ENCODE measurements at regions not wholly inside any gene's neighbourhood (a gene's known extent, or its start where the extent isn't known, plus 50 kb on each side); places are given as distances from the start of the nearest gene placed in this dataset.

DNA sequence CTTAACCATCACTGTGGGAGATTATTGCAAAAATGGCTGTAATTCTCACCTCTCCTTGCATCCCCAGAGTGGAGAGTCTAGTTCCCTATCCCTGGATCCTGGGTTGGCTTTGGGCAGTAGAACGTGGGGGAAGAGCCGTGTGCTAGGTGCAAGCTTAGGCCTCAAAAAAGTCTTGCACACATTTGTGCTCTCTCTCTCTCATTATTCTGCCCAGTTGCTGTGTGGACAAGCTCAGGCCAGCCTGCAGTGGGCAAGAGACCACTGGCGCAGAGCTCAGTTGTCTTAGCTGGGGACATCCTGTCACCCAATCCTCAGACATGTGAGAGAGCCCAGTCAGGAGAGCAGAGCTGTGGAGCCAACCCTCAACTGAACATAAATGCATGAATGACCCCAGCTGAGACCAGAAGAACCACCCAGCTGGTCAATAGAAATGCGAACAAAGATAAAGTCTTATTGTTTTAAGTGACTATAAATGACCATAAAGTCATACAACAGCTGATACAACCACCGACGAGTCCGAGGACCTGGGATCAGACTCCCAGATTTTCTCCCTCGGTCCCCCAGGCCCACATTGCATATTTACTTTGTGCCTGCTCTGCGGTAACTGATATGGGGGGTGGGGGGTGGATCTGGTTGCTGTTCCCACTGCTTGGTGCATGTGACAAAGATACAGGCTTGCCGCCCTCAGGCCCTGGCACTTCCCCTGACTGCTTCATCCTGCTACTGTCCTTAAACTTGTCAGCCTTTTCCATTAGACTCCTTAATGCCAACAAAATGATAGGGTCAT is 166.4 kb upstream of the MVB12B start:
- H3K79me2 ChIP-seq (ENCODE audit: control insufficient read depth, insufficient read depth, low read length, unreplicated experiment): no peaks in the 10 kb centered on the region
- H2AFZ ChIP-seq (ENCODE audit: low read length, unreplicated experiment): no peak overlapping the region
- no peaks in the 10 kb centered on the region for H3K36me3 ChIP-seq (ENCODE audit: insufficient read depth, low read length)
- peaks cover 65% of the 10 kb centered on the region for H3K27me3 ChIP-seq (ENCODE audit: insufficient read depth, low read length)
- H3K4me1 ChIP-seq (ENCODE audit: control insufficient read depth, insufficient read depth, low read length, unreplicated experiment): no peaks in the 10 kb centered on the region
- no peak overlapping the region for H3K27ac ChIP-seq (ENCODE audit: low read depth, low read length)
- H3K4me3 ChIP-seq (ENCODE audit: low read depth, low read length): no peak overlapping the region

DNA sequence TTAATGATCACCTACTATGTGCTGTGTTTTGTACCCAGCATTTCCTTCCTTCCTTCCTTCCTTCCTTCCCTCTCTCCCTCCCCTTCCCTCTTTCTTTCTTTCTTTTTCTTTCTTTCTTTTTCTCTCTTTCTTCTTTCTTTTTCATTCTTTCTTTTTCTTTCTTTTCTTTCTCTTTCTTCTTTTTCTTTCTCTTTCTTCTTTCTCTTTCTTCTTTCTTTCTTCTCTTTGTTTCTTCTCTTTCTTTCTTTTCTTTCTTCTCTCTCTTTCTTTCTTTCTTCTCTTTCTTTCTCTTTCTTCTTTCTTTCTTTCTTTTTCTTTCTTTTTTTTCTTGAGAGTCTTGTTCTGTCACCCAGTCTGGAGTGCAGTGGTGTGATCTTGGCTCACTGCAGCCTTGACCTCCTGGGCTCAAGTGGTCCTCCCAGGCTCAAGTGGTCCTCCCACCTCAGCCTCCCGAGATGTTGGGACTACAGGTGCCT is 165.7 kb upstream of the MVB12B start:
- no peaks in the 10 kb centered on the region for H3K79me2 ChIP-seq (ENCODE audit: control insufficient read depth, insufficient read depth, low read length, unreplicated experiment)
- H3K27ac ChIP-seq (ENCODE audit: low read depth, low read length): no peak overlapping the region
- H3K4me3 ChIP-seq (ENCODE audit: low read depth, low read length): no peak overlapping the region
- no peaks in the 10 kb centered on the region for H3K4me1 ChIP-seq (ENCODE audit: control insufficient read depth, insufficient read depth, low read length, unreplicated experiment)
- H3K36me3 ChIP-seq (ENCODE audit: insufficient read depth, low read length): no peaks in the 10 kb centered on the region
- H3K27me3 ChIP-seq (ENCODE audit: insufficient read depth, low read length): peaks cover 68% of the 10 kb centered on the region
- H2AFZ ChIP-seq (ENCODE audit: low read length, unreplicated experiment): no peak overlapping the region

DNA sequence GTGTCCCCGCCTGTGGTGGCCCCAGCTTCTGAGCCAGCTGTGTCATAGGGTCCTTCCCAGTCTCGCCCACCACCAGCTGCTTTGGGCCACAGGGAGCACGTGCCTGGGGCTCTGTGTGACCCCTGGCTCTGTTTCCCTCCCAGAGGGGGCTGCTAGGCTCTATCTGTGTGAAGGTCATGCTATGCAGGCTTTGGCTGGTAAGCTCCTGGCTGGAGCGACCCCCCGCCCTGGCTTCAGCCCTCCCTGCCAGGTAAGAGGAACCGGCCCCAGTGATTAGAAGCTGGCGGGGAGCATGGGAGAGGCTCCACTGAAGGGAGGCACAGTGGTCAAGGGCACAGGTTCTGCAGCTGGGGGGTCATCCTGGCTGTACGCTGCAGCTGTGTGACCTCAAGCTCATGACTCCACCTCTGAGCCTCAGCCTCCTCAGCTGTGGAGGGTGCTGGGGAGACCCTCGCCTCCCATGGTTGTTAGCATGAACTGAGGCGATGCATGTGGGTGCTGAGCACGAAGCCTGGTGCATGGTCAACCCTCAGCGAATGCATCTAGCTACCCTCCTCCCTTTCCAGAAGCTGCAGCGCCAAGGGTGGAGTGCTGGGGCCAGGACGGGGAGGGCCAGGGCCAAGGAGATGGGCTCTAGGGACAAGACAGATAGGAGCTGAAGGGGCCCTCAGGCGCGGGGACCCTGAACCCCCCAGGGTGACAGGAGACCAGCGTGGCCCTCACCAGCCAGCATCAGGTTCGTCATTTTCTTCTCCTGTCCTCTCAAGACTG is 163.8 kb upstream of the MVB12B start:
- Histone ChIP-seq H3K79me2 (ENCODE audit: control insufficient read depth, insufficient read depth, low read length, unreplicated experiment) (no peaks in the 10 kb centered on the region), H2AFZ (ENCODE audit: low read length, unreplicated experiment) (no peak overlapping the region), H3K36me3 (ENCODE audit: insufficient read depth, low read length) (no peaks in the 10 kb centered on the region), H3K4me3 (ENCODE audit: low read depth, low read length) (no peak overlapping the region), H3K27ac (ENCODE audit: low read depth, low read length) (no peak overlapping the region), H3K4me1 (ENCODE audit: control insufficient read depth, insufficient read depth, low read length, unreplicated experiment) (no peaks in the 10 kb centered on the region), H3K27me3 (ENCODE audit: insufficient read depth, low read length) (peaks cover 68% of the 10 kb centered on the region)

DNA sequence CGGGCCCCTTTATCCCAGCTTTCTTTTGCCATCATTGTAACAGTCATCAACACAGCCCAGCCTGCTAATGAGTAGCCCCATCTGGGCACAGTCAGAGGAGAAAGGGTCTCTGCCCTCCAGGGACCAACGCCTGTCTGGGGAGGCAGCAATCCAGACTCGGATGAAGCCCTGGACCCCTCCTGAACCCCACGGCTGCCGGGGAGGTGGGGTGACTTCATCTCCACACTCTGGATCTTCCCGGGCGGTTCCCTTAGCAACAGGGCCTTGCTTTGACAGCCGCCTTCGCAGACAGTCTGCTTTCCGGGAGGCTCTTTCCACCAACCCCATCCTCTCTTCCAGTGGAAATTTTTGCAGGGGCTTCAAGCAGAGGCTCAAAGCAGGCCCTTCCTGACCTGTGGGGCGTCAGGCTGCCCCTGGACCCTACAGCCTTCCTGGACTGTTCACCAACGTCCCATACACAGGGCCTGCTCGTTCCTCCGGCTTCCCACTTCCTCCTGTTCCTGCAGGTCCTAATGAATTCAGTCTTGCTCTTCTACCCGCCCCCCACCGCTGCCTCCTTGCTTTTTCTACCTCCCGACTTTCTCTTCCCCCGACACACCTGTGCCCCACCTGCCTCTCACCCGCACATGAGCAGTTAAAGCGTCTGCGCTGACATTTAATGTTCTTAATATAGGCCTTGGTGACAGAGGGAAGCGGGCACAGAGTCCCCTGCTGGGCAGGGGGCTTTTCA is 161.7 kb upstream of the MVB12B start:
- Histone ChIP-seq H3K4me3 (ENCODE audit: low read depth, low read length) (no peak overlapping the region), H3K27me3 (ENCODE audit: insufficient read depth, low read length) (peaks cover 66% of the 10 kb centered on the region), H3K36me3 (ENCODE audit: insufficient read depth, low read length) (no peaks in the 10 kb centered on the region), H3K79me2 (ENCODE audit: control insufficient read depth, insufficient read depth, low read length, unreplicated experiment) (no peaks in the 10 kb centered on the region), H2AFZ (ENCODE audit: low read length, unreplicated experiment) (no peak overlapping the region), H3K27ac (ENCODE audit: low read depth, low read length) (no peak overlapping the region), H3K4me1 (ENCODE audit: control insufficient read depth, insufficient read depth, low read length, unreplicated experiment) (no peaks in the 10 kb centered on the region)

DNA sequence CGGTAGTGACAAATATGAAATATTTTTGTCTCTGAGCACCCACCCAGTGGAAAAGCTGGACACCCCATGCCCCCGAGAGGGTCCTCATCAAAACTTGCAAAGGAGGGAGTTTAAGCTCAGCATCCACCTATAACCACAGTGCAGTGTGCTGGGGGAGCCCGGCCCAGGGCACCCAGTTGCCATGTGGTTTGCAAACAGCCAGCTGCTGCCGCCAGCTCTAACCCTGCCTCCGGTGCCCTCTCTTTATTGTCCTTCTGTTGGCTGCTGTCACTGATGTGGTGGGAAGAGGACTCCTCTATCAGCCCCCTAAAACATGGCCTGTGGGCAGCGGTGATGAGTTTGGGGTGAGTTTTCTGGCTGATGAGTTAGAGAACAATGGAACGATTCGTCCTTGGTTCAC is 160.9 kb upstream of the MVB12B start:
- H3K36me3 ChIP-seq (ENCODE audit: insufficient read depth, low read length): no peaks in the 10 kb centered on the region
- no peak overlapping the region for H3K4me3 ChIP-seq (ENCODE audit: low read depth, low read length)
- no peaks in the 10 kb centered on the region for H3K4me1 ChIP-seq (ENCODE audit: control insufficient read depth, insufficient read depth, low read length, unreplicated experiment)
- no peaks in the 10 kb centered on the region for H3K79me2 ChIP-seq (ENCODE audit: control insufficient read depth, insufficient read depth, low read length, unreplicated experiment)
- H2AFZ ChIP-seq (ENCODE audit: low read length, unreplicated experiment): no peak overlapping the region
- H3K27me3 ChIP-seq (ENCODE audit: insufficient read depth, low read length): peaks cover 71% of the 10 kb centered on the region
- no peak overlapping the region for H3K27ac ChIP-seq (ENCODE audit: low read depth, low read length)

DNA sequence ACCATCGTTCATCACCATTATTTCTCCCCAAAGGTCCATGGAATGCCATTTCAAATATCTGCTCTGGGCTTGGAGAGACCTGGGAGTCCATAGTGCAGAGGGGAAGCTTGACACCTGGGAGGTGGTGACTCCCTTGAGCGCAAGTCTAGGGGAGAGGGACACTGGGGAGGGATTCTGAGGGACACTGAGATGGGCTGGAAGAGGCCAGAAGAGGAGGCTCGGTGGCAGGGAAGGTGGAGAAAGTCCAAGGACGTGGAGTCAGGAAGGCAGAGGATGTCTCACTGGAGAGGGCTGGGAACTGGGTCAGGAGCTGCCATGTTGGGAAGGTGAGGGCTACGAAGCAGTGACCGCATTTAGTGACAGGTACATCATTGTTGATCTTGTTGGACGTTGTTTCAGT is 160.3 kb upstream of the MVB12B start:
- H3K4me1 ChIP-seq (ENCODE audit: control insufficient read depth, insufficient read depth, low read length, unreplicated experiment): no peaks in the 10 kb centered on the region
- H3K36me3 ChIP-seq (ENCODE audit: insufficient read depth, low read length): no peaks in the 10 kb centered on the region
- H3K27ac ChIP-seq (ENCODE audit: low read depth, low read length): no peak overlapping the region
- H2AFZ ChIP-seq (ENCODE audit: low read length, unreplicated experiment): no peak overlapping the region
- H3K4me3 ChIP-seq (ENCODE audit: low read depth, low read length): no peak overlapping the region
- peaks cover 71% of the 10 kb centered on the region for H3K27me3 ChIP-seq (ENCODE audit: insufficient read depth, low read length)
- no peaks in the 10 kb centered on the region for H3K79me2 ChIP-seq (ENCODE audit: control insufficient read depth, insufficient read depth, low read length, unreplicated experiment)

DNA sequence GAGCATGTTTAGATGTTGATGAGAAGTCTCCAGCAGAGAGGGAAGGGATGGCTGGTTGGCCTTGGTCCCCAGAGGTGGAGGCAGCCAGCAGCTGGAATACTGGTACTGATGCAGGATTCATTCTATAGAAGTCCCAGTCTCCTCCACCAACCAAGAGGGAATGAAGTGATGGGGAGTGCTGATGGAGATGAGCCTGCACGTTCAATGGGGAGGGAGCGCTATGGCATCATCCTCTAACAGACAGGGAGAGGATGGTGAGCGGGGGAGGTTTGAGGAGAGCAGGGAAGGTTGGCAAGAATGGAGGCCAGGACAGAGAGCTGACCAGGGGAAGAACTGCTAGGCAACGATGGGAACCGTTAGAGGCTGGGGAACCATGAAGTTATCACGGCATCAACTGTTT is 159.8 kb upstream of the MVB12B start:
- Histone ChIP-seq H3K79me2 (ENCODE audit: control insufficient read depth, insufficient read depth, low read length, unreplicated experiment) (no peaks in the 10 kb centered on the region), H3K27me3 (ENCODE audit: insufficient read depth, low read length) (peaks cover 71% of the 10 kb centered on the region), H3K36me3 (ENCODE audit: insufficient read depth, low read length) (no peaks in the 10 kb centered on the region), H3K4me3 (ENCODE audit: low read depth, low read length) (no peak overlapping the region), H3K27ac (ENCODE audit: low read depth, low read length) (no peak overlapping the region), H2AFZ (ENCODE audit: low read length, unreplicated experiment) (no peak overlapping the region), H3K4me1 (ENCODE audit: control insufficient read depth, insufficient read depth, low read length, unreplicated experiment) (no peaks in the 10 kb centered on the region)

DNA sequence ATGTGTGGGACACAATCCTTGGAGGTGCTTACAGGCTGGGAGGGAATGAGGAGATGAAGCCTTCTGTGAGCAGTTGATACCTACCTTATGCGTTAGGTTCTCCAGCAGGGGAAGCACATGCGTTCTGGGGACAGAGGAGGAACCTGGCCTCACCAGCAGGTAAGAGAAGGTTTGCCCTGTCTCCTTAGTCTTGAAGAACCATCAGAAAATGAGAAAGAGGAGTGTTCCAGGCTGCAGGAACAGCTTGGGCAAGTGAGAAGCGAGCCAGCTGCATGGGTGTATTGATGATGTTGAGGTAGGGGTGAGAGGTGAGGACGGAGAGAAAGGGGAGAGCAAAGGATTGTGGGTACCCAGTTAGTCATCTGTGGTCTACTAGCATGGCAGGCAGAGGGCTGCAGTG is 156.9 kb upstream of the MVB12B start:
- peaks cover 55% of the 10 kb centered on the region for H3K27me3 ChIP-seq (ENCODE audit: insufficient read depth, low read length)
- no peak overlapping the region for H3K4me3 ChIP-seq (ENCODE audit: low read depth, low read length)
- no peak overlapping the region for H2AFZ ChIP-seq (ENCODE audit: low read length, unreplicated experiment)
- no peaks in the 10 kb centered on the region for H3K79me2 ChIP-seq (ENCODE audit: control insufficient read depth, insufficient read depth, low read length, unreplicated experiment)
- H3K27ac ChIP-seq (ENCODE audit: low read depth, low read length): no peak overlapping the region
- no peaks in the 10 kb centered on the region for H3K36me3 ChIP-seq (ENCODE audit: insufficient read depth, low read length)
- no peaks in the 10 kb centered on the region for H3K4me1 ChIP-seq (ENCODE audit: control insufficient read depth, insufficient read depth, low read length, unreplicated experiment)

DNA sequence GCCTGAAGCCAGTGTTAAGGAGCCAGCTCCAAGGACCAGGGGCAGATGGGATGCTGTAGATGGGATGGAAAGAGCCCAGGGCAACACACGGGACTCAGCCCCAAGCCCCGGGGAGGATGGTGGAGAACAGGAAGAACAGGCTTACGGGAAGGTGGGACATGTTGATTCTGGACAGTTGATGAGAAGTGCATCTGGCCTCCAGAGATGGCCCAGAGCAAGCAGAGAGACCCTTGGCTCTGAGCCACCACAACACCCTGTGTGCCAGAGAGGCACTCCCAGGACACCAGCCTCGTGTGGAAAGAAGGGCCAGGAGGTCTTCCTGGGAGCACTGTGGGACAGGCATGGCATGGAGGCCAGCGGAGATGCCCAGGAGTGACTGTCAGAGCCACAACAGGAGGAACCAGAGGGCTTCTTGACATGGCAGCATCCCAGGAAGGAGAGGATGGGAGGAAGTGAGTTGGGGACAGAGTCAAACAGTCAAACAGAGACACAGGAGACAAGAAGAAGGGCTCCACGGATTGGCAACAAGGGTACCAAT is 156.3 kb upstream of the MVB12B start:
- H3K36me3 ChIP-seq (ENCODE audit: insufficient read depth, low read length): no peaks in the 10 kb centered on the region
- H3K4me1 ChIP-seq (ENCODE audit: control insufficient read depth, insufficient read depth, low read length, unreplicated experiment): no peaks in the 10 kb centered on the region
- no peak overlapping the region for H3K4me3 ChIP-seq (ENCODE audit: low read depth, low read length)
- H3K79me2 ChIP-seq (ENCODE audit: control insufficient read depth, insufficient read depth, low read length, unreplicated experiment): no peaks in the 10 kb centered on the region
- H3K27ac ChIP-seq (ENCODE audit: low read depth, low read length): no peak overlapping the region
- H3K27me3 ChIP-seq (ENCODE audit: insufficient read depth, low read length): peaks cover 49% of the 10 kb centered on the region
- H2AFZ ChIP-seq (ENCODE audit: low read length, unreplicated experiment): no peak overlapping the region

DNA sequence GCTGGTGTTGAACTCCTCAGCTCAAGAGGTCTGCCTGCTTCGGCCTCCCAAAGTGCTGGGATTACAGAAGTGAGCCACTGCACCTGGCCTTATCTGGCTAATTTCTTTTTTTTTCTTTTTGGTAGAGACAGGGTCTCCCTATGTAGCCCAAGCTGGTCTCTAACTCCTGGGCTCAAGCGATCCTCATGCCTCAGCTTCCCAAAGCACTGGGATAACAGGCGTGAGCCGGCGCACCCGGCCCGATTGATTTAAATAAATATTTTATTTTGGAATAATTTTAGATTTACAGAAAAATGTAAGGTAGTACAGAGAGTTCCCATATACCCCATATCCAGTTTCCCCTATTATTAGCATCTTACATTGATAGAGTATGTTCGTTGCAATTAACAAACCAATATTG is 155.0 kb upstream of the MVB12B start:
- Histone ChIP-seq H3K27ac (ENCODE audit: low read depth, low read length) (no peak overlapping the region), H2AFZ (ENCODE audit: low read length, unreplicated experiment) (no peak overlapping the region), H3K4me1 (ENCODE audit: control insufficient read depth, insufficient read depth, low read length, unreplicated experiment) (no peaks in the 10 kb centered on the region), H3K4me3 (ENCODE audit: low read depth, low read length) (no peak overlapping the region), H3K27me3 (ENCODE audit: insufficient read depth, low read length) (peaks cover 36% of the 10 kb centered on the region), H3K36me3 (ENCODE audit: insufficient read depth, low read length) (no peaks in the 10 kb centered on the region), H3K79me2 (ENCODE audit: control insufficient read depth, insufficient read depth, low read length, unreplicated experiment) (no peaks in the 10 kb centered on the region)

Data from ACC112 (cell line).